ENCODE measurements at regions not wholly inside any gene's neighbourhood (a gene's known extent, or its start where the extent isn't known, plus 50 kb on each side); places are given as distances from the start of the nearest gene placed in this dataset.

GRCh38 chr5:111995701-111996100 lies 238.7 kb upstream of the NREP start:
- DNase-seq (ENCODE audit: extremely low read depth, low read depth): no peak
- no peak for TF ChIP-seq CTCF (IDR thresholded peaks at IDR 0.05; ENCODE audit: low read depth, low read length)

GRCh38 chr5:111993242-111993641 lies 236.2 kb upstream of the NREP start:
- TF ChIP-seq CTCF (IDR thresholded peaks at IDR 0.05; ENCODE audit: low read depth, low read length): no peak
- DNase-seq (ENCODE audit: extremely low read depth, low read depth): no peak

- no peak for TF ChIP-seq CTCF (IDR thresholded peaks at IDR 0.05; ENCODE audit: low read depth, low read length)
- peak; percentile 76 for DNase-seq (ENCODE audit: extremely low read depth, low read depth)
Measured at GRCh38 chr5:111984044-111984443, 227.1 kb upstream of the NREP start.

GRCh38 chr5:111983459-111983858 lies 226.5 kb upstream of the NREP start:
- no peak for DNase-seq (ENCODE audit: extremely low read depth, low read depth)
- no peak for TF ChIP-seq CTCF (IDR thresholded peaks at IDR 0.05; ENCODE audit: low read depth, low read length)

- no peak for TF ChIP-seq CTCF (IDR thresholded peaks at IDR 0.05; ENCODE audit: low read depth, low read length)
- DNase-seq (ENCODE audit: extremely low read depth, low read depth): no peak
Measured at GRCh38 chr5:111977436-111977829, 220.4 kb upstream of the NREP start.

GRCh38 chr5:111976705-111977435 lies 219.9 kb upstream of the NREP start:
- no peak for TF ChIP-seq CTCF (IDR thresholded peaks at IDR 0.05; ENCODE audit: low read depth, low read length)
- DNase-seq (ENCODE audit: extremely low read depth, low read depth): no peak

GRCh38 chr5:111975133-111975532 lies 218.1 kb upstream of the NREP start:
- TF ChIP-seq CTCF (IDR thresholded peaks at IDR 0.05; ENCODE audit: low read depth, low read length): no peak
- no peak for DNase-seq (ENCODE audit: extremely low read depth, low read depth)
